Stimulated activated CD4-positive, alpha-beta T cell treated with anti-CD3 and anti-CD28 coated beads, TNF-alpha, amount 100 ng/mL, for 24 hours (primary cell): ENCODE measurements at regions not wholly inside any gene's neighbourhood (a gene's known extent, or its start where the extent isn't known, plus 50 kb on each side); places are given as distances from the start of the nearest gene placed in this dataset.

Experiments used
- DNase-seq, 3 experiments: peaks; one replicate each; pipeline ENCODE4 v3.0.0-alpha.2; 2020; ENCODE audit warnings: low read depth in 3 of 3

DNA sequence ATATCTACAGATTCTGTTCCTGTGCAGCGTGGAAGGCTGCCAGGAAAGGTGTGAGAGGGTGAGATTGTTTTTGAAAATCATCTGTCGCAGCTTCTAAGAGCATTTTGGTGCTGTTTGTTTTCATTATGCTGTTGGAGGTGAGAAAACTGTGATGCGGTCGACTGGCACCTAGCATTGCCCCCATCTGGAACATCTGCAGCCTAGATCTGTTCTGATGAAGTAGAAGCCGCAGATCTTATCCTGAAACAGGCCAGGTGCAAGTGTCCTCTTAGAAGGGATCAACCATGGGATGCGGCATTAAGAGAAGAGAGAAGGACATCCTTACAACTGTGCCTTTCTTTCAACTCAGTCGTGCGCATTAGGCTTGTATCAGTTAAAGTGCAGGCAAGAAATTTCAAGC lies 167.3 kb downstream of the CDH26 start:
- no peak for DNase-seq

DNA sequence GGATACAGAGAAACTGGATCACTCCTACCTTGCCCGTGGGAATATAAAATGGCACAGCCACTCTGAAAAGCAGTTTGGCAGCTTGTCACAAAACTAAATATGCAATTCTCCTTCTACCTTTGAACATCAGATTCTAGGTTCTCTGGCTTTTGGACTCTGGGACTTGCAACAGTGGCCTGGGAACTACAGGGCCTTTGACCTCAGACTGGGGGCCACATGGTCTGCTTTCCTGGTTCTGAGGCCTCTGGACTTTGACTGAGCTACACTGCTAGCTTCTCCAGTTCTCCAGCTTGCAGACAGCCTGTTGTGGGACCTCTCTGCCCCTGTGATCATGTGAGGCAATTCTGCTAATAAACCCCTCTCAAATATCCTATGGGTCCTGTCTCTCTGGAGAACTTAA lies 168.8 kb downstream of the CDH26 start:
- DNase-seq: no peak

DNA sequence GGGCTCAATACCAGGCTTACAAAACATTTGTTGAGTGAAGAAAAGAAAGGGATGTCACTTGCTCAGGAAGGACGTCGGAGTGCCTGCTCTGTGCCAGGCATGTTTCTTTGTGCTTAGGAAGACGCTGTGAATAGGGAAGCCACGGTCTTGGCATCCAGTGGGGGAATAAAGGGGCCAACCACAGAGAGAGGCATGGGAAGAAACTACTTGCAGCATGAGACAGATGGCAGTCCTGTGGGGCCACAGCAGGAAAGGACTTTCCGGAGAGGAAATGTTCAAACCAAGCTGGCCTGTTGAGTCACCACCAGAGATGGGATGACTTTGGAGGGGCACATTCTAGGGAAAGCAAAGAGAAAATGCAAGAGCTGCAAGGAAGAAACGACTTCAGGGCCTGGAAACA lies 173.2 kb downstream of the CDH26 start:
- no peak for DNase-seq

DNA sequence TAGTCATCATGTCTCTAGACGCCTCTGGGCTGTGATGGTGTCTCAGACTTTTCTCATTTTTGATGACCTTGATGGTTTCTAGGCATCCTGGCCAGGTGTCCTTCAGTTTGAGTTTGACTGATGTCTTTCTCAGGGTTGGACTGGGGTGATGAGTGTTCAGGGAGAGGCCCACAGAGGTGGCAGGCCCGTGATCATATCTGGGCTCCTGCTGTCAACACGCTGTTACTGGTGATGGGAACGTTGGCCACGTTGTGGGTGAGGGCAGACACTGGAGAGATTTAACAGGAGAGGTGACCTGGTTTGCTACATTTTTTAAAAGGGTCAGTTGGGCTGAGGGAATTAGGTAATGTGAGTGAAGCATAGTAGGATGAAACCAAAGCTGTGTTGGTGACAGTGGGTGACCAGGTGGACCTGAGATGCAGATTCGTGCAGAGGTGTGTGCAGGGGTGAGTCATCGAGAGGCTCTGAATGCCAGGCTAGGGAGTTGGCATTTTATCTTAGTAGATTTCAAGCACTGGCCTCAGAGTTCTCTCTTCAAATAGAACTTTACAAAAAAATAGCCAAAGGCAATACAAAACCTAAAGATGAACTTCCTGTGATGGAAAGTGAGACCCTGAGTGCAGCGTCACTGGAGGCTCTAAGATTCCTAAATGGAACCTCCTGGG lies 174.1 kb downstream of the CDH26 start:
- no peak for DNase-seq

DNA sequence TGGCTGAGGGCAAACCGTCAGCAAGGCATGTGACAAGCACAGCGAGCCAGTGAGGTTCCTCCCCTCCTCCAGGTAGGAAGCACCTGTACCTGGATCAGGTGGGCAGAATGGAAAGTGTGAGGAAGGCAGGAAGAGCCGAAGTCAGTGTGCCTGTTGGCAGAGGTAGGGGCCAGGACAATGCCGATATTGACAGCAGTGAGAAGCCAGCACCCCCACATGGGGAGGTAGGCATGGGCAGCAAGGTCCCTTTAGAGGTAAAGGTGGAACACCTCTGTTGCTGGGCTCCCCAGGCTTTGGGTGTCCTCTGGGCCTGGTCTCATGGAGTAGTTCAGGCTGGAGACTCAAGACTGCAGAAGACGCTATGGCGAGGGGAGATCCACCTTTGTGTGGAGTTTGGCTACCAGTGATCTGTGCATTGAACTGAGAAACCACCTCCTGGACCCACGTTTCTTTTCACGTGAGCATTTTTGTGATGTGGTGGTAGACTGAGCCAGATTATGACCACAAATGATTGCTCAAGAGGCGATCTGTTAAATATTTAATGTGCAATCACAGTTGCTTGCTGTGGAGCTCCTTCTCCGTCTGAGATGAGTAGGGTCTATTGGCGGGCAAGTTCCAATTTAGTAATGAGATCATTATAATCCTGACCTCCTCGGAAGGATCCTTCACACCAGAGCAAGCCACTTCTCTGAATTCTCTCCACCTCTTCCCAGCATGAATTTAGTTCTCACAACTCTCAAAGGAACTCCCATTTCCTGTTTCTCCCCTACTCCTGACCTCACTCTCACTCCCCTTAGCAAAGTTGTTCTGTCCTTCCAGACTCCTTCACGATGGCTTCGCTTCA lies 174.8 kb downstream of the CDH26 start:
- no peak for DNase-seq

DNA sequence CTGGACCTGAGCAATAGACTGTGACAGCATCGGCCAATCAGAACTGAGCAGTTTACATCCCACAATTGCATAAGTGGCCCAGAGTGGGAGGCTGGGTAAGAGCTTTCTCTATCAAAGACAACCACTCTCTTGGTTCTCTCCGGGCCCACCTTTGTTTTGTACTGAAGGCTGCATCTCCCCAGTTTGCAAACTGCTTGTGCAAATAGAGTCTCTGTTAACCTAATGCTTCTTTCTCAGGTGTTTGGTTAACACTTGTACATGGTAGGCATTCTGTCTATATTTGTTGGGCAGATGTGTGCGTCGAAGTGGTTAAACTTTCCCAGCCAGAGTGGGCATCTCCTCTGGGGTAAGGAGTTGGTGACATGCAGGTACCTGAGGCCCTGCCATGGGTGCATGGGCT lies 177.1 kb downstream of the CDH26 start:
- no peak for DNase-seq

DNA sequence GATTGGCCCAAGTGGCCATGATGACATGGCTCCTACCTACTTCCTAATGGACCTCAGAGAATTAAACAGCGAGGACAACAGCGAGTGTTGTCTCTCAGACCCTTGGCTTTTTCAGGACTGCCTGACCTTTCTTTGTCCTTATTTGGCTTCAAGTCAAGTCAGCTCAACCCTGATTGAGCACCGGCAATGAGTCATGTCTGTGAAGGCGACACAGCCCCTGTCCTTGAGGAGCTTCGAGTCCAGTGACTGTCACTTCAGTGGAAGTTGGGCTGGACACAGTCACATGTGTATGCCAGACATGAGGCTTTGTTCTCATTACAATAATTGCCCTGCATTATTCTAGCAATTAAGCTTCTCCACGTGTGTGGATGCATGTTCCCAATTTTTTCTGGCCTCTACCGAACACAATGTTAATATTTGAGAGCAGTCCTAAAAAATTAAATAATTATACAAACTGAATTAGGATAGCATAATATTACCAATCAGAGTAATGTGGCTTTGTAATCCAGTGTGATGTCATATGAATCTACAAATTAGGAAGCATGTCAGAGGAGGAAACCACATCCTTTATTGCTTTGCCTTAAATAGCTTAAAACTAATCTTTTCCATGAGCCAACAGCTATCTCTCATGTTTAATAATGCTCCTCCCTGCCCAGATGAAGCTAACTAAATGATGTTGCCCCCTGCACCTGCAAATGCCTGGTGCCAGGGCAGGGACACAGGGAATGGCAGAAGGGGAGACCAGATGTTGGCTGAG lies 178.6 kb downstream of the CDH26 start:
- no peak for DNase-seq

DNA sequence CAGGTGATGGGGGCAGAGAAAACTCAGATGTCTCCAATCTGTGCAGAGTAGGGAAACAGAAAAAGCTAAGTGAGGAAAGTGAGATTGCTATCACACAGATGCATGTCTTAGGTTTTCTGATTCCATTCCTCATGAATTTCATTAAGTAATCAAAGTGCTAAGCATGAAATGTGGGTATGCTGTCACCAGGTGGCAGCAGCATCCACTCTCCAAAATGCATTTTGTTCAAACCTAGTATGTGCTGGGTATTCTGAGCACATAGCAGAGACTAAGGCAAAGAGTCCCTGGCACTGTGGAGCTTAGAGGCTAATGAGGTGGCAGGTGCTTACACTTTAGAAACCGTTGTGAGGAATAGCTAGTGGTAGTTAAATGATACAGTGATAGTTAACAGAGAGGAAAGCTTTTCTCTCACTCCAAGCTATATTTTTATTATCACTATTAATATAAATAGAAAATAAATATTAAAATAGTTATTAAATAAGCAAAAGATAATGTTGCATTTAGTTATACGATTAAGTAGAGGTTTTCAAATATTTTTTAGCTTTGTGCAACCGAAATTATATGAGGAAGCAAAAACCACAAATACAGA lies 179.5 kb downstream of the CDH26 start:
- DNase-seq: peak in 2 of 3 experiments; percentile 7 to 48

DNA sequence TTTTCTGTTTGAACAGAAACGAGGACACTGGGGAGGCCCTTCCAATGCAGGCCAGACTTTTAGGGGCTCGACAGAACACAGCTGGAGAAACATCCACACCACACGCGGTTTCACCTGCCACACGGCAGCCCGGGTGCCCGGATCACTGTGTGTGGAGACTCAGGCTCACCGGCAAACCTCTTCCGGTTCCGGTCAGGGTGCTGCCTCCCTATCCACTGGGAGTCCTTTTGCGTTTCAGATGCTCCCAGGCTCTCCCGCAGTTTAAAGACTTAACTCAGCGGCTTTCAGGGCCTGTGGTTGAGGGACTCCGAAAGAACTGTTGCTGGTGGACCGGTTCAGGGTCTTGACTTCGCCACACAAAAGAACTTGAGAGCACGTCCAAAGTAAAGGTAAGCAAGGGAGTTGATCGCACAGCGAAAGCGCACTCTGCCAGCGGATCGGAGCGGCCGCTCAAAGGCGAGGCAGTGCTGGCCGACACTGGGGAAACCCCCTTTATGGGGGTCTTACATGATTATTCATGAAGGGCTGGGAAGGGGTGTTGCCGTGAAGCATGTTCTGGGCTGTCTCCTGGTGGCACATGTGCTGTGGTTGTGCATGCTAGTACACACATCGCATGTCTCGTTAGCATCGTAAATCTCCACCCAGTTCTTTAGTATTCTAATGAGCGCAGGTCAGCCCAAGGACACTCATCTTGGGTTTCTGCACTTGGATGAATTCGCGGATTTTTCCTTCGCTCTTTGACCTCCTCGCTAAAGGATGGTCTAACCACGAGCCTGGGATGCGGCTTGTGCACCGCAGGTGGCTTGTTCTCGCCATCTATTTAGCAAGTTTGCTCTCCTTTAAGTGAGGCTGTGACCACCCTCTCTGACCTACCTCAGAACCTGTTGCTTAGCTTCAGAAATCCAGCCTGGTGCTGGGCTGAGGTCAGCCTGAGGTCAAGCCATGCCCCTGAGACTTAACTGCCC lies 180.3 kb downstream of the CDH26 start:
- DNase-seq: peak in 2 of 3 experiments; percentile 30 to 51

DNA sequence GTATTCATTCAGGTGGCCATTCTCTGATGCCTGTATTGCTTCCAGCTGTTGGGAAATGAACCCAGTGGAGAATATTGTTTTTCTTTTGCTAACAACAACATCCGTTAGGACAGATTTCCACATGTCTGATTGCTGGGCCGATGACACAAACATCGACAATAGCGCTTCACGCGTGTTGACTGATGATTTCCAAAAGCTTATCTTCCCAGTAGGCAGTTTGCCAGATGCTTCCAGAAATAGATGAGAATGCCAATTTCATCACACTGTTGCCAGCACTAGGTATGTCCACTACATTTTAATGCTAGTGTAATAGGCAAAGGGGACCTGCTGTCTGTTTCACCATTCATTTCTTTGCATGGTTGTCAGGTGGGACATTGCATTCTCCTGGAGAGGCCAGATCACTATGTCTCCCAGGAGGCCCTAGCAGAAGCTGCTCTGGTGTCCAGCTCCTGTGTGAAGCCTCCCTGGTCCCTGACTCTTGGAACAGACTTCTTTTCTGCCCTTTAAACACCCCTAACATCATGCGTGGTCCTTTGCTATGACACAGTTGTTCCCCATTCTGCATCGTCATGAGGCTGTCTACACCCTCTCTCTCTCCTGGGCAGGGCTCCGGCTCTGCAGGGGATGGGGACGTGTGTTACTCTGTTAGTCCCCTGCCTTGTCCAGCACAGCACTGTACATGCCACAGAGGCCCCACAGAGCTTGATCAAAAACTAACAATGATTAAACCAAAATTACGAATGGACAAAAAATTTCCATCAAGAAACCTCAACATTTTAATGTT lies 181.6 kb downstream of the CDH26 start:
- no peak for DNase-seq

DNA sequence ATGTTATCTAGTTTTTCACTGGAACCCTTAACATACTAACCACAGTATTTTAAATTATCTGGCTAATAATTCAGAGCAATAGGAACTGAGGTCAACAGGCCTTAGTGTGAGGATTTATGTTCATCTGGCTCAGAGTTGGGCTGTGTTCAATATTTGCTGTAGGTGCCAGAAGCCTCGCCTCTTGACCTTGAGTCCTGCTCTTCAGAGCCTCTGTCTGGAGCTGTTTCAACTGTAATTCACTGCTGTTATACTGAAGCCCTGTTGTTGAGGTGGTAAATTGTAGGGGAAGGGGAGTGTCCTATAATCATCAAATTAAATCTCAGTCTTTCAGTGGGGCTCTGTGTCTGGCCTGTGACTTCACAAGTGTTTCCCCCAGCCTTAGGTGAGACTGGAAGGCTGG lies 184.4 kb downstream of the CDH26 start:
- DNase-seq: no peak

DNA sequence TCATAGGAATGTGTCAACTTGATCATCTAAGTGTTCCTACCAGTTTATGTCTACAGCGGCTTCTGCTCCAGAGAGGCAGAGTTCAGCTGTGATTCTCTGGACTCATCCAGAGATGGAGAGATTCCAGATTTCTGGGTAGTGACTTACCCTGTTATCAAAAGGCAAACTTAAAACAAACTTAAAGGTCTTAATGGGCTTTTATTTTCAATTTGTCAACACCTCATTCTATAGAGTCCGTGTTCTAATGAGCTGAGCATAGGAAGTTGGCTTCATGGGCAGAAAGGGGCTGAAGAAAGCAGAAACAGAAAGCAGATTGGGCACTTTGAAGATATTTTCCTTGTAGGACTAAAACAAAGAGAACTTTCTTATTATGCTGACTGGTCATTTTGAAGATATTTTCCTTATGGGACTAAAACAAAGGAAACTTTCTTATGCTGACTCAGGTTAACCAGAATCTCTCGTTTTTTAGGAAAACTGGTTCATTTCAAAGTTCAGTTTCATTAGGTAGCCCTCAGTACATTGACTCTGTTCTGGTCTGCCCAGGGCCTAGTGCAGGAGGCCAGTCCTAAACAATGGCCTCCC lies 185.1 kb downstream of the CDH26 start:
- no peak for DNase-seq

DNA sequence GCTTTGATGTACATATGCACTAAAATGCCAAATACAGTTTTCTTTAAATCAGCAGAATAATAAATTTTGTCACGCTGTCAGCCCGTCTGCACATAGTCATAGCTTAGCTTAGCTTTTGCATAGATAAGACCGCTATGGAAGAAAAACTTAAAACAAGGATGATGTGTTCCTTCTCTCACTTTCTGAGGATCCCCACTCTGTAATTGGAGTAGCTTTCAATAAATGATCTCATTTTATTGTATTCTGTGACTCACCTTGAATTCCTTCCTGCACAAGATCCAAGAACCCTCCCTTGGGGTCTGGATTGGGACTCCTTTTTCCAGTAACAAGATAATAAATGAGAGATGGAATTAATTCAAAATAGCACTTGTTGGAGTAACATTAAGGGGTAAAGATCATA lies 186.2 kb downstream of the CDH26 start:
- no peak for DNase-seq

DNA sequence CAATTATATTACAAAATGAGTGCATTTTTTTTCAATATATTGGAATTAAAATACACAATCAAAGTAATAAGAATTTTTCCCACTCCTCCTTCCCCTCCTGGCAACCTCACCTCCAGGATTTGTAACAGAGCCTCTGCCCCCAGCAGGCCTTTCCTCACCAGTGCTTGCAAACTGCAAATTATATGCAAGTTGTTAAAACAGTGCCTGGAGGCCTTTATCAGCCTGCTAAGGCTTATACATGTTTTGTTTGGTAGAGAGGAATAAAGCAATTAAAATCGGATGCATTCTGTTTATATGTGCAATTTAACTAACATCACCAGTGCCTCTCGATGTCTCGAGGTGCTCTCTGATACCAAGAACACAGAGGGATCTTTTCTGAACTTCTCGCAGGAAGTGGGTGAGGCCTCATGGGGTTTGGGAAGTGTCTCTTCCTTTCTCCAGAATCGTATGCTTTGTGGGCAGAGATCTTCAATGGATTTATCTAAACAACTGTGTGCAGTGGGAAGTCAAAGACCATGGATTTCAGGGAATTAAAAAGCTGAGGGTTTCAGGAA lies 186.8 kb downstream of the CDH26 start:
- DNase-seq: no peak

DNA sequence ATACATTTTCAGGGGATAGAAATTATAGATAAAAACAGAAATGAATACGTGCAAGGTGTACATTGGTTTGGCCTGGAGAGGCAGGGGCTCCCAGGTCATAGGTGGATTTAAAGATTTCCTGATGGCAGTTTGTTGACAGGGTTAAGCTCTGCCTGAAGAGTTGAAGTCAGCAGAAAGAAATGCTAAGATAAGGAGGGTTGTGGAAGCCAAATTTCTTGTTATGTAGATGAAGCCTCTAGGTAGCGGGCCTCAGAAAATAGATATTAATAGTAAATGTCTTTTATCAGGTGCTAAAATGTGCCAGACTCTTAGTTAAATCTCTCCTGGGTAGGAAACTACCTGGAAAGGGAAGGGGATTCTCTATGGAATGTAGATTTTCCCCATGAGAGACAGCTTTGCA lies 188.8 kb downstream of the CDH26 start:
- DNase-seq: no peak

DNA sequence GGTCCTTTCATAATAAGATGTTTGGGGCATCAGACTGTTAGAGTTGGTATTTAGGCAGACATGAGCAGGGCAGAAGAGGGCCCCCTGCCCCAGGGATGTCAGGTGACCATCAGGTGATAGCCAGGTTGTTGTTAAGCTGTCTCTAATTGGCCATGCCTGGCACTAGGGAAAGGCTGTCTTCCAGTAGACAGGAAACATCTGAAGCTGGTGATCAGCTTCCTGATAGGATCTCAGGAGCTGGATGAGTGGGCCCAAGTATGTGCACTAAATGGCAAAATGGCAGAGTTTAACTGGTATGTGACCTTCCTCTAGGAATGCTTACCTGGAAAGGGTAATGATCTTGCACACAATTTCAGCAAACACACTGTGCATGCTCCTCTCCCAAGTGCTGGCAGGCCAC lies 190.7 kb downstream of the CDH26 start:
- DNase-seq: no peak

DNA sequence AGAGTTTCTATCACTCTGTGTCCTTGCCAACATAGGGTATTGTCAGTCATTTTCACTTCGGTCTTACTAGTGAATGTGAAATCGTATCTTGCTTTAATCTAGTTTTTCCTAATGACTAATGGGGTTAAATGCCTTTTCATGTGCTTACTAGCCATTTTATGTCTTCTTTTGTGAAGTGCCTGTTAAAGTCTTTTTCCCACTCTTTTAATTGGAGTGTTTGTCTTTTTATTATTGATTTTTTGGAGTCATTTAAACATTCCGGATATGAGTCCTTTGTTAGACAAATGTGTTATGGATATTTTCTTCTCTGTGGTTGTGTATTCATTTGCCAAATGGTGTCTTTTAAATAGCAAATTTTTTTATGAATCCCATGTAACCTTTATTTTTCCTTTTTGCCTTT lies 194.6 kb downstream of the CDH26 start:
- no peak for DNase-seq

DNA sequence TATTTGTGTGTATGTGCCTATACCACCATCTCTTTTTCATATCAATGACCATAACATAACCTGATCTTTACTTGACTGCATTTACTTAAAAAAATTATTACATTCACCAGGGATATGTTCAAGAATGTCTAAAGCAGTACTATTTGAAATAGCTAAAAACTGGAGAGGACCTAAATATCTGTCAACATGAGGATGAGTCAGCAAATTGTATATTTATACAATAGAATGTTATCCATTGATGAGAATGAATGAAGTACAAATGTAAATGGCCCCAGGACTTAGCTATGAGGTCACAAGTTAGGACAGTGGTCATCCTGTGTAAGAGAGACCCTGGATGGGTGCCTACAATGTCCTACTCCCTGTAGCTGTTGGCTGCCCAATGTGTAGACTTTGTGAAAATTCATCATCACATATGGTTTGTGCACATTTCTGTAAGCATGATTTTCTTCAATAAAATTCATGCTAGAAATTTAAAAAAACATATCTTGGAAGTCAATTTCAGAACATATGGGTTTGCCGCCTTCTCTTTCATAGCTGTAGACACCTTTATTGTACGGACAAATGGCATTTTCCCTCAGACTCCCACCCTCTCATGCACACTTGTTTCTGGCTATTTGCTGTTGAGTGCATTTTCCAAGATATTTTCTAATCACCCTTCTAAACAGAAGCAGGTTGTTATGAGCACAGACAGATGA lies 202.4 kb downstream of the CDH26 start:
- DNase-seq: no peak

DNA sequence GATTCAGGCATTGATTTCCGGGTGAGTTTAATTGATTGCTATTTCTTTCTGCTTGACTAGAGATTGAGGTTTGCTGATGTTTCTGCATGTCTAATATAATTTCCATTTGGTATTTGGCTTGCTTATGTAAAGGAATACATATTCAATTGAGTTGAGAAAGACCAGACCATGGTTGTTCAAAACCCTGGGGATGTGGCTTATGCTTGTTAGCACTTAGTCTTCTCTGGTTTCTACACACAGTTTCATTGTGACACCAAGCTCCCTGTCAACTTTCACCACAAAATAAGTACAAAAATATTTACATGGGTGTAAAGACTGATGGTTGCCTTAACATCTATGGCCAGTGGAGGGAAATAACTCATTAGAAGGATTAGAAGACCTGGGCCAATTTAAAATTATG lies 209.6 kb downstream of the CDH26 start:
- no peak for DNase-seq
